ENCODE measurements at regions not wholly inside any gene's neighbourhood (a gene's known extent, or its start where the extent isn't known, plus 50 kb on each side); places are given as distances from the start of the nearest gene placed in this dataset.

- ChIA-PET CTCF (no interaction called here), POLR2A (no interaction called here)
- no peak overlapping the region for H3K27ac Mint-ChIP-seq (ENCODE audit: low read depth, unreplicated experiment)
Observed at GRCh38 chr6:163916315-163917081, 502.0 kb downstream of the QKI start.

GRCh38 chr6:163915131-163915530, 500.6 kb downstream of the QKI start:
- intact Hi-C loops (cut with micrococcal nuclease), result no loop called here
- H3K4me3 Mint-ChIP-seq (ENCODE audit: unreplicated experiment), result no peak overlapping the region
- H3K36me3 Mint-ChIP-seq (ENCODE audit: insufficient read depth, unreplicated experiment), result no peaks in the 10 kb centered on the region
- no peak for TF ChIP-seq CTCF (IDR thresholded peaks at IDR 0.05; ENCODE audit: unreplicated experiment)
- POLR2A ChIA-PET, result no interaction called here
- H3K9me3 Mint-ChIP-seq (ENCODE audit: unreplicated experiment), result no peaks in the 10 kb centered on the region
- no peaks in the 10 kb centered on the region for H3K27me3 Mint-ChIP-seq (ENCODE audit: insufficient read depth, unreplicated experiment)
- no peaks in the 10 kb centered on the region for H3K4me1 Mint-ChIP-seq (ENCODE audit: insufficient read depth, unreplicated experiment)
- BruUV-seq (replicated peaks), result no TSS peak
- CTCF ChIA-PET, result no interaction called here
- DNase-seq (ENCODE audit: unreplicated experiment), result no peak
- no peak overlapping the region for H3K27ac Mint-ChIP-seq (ENCODE audit: low read depth, unreplicated experiment)

More at GRCh38 chr6:163916315-163917081, 502.0 kb downstream of the QKI start:
- no peak overlapping the region for H3K4me3 Mint-ChIP-seq (ENCODE audit: unreplicated experiment)
- H3K36me3 Mint-ChIP-seq (ENCODE audit: insufficient read depth, unreplicated experiment), result no peaks in the 10 kb centered on the region
- intact Hi-C loops (cut with micrococcal nuclease), result no loop called here
- BruUV-seq (replicated peaks), result no TSS peak
- no peaks in the 10 kb centered on the region for H3K9me3 Mint-ChIP-seq (ENCODE audit: unreplicated experiment)
- H3K4me1 Mint-ChIP-seq (ENCODE audit: insufficient read depth, unreplicated experiment), result no peaks in the 10 kb centered on the region
- H3K27me3 Mint-ChIP-seq (ENCODE audit: insufficient read depth, unreplicated experiment), result no peaks in the 10 kb centered on the region
- TF ChIP-seq CTCF (IDR thresholded peaks at IDR 0.05; ENCODE audit: unreplicated experiment), result no peak
- DNase-seq (ENCODE audit: unreplicated experiment), result no peak

GRCh38 chr6:163913045-163913444, 498.5 kb downstream of the QKI start:
- intact Hi-C loops (cut with micrococcal nuclease), result no loop called here
- H3K27me3 Mint-ChIP-seq (ENCODE audit: insufficient read depth, unreplicated experiment), result no peaks in the 10 kb centered on the region
- H3K4me1 Mint-ChIP-seq (ENCODE audit: insufficient read depth, unreplicated experiment), result no peaks in the 10 kb centered on the region
- TF ChIP-seq CTCF (IDR thresholded peaks at IDR 0.05; ENCODE audit: unreplicated experiment), result no peak
- no peaks in the 10 kb centered on the region for H3K36me3 Mint-ChIP-seq (ENCODE audit: insufficient read depth, unreplicated experiment)
- CTCF ChIA-PET, result no interaction called here
- H3K9me3 Mint-ChIP-seq (ENCODE audit: unreplicated experiment), result no peaks in the 10 kb centered on the region
- no TSS peak for BruUV-seq (replicated peaks)
- no peak overlapping the region for H3K4me3 Mint-ChIP-seq (ENCODE audit: unreplicated experiment)
- DNase-seq (ENCODE audit: unreplicated experiment), result no peak
- H3K27ac Mint-ChIP-seq (ENCODE audit: low read depth, unreplicated experiment), result no peak overlapping the region
- POLR2A ChIA-PET, result no interaction called here

- no peak for TF ChIP-seq CTCF (IDR thresholded peaks at IDR 0.05; ENCODE audit: unreplicated experiment)
- no peak for DNase-seq (ENCODE audit: unreplicated experiment)
- CTCF ChIA-PET, result interaction anchor here (0.6 kb wide), 1 partner anchor 418 kb away, joined by 3 read pairs; no protein-coding TSS in a partner anchor
- H3K27me3 Mint-ChIP-seq (ENCODE audit: insufficient read depth, unreplicated experiment), result no peaks in the 10 kb centered on the region
- no peaks in the 10 kb centered on the region for H3K36me3 Mint-ChIP-seq (ENCODE audit: insufficient read depth, unreplicated experiment)
- no peak overlapping the region for H3K4me3 Mint-ChIP-seq (ENCODE audit: unreplicated experiment)
- H3K4me1 Mint-ChIP-seq (ENCODE audit: insufficient read depth, unreplicated experiment), result no peaks in the 10 kb centered on the region
- no peak overlapping the region for H3K27ac Mint-ChIP-seq (ENCODE audit: low read depth, unreplicated experiment)
- intact Hi-C loops (cut with micrococcal nuclease), result no loop called here
- no TSS peak for BruUV-seq (replicated peaks)
- H3K9me3 Mint-ChIP-seq (ENCODE audit: unreplicated experiment), result no peaks in the 10 kb centered on the region
- POLR2A ChIA-PET, result interaction anchor here (0.7 kb wide), 1 partner anchor 12 kb away, joined by 3 read pairs; no protein-coding TSS in a partner anchor
Observed at GRCh38 chr6:163906006-163906710, 491.6 kb downstream of the QKI start.
